ENCODE measurements at regions not wholly inside any gene's neighbourhood (a gene's known extent, or its start where the extent isn't known, plus 50 kb on each side); places are given as distances from the start of the nearest gene placed in this dataset.

- no peak for TF ChIP-seq GATA3 (IDR thresholded peaks at IDR 0.05; ENCODE audit: low read depth, low read length)
- no peak for TF ChIP-seq GATA2 (IDR thresholded peaks at IDR 0.05; ENCODE audit: low read depth, low read length)
Observed at GRCh38 chr5:152135827-152136226, 211.2 kb upstream of the GLRA1 start.

Measured in SH-SY5Y (cell line).